Prostate gland (tissue), 2 donors: ENCODE measurements at regions not wholly inside any gene's neighbourhood (a gene's known extent, or its start where the extent isn't known, plus 50 kb on each side); places are given as distances from the start of the nearest gene placed in this dataset.

Experiments
- DNase-seq: peaks from one replicate; pipeline ENCODE4 v3.0.0-alpha.2; 2019; ENCODE audit warnings: low spot score
- H3K27ac ChIP-seq, 2 donors: fragments of 200-600 bp; sonication (generic); 2 replicates each; pipeline ENCODE4 v1.5.1; 2017 to 2019
- H3K27me3 ChIP-seq: fragments of 200-600 bp; sonication (generic); replicated peaks from 2 replicates; pipeline ENCODE4 v1.5.1; 2019; ENCODE audit not compliant: insufficient read depth
- H3K36me3 ChIP-seq, 2 donors: fragments of 200-600 bp; sonication (generic); 1 replicate in 1 of 2; 2 replicates in 1 of 2; pipeline versions ENCODE4 v1.5.1 to v1.8.1; 2017 to 2019
- H3K4me1 ChIP-seq: fragments of 200-600 bp; sonication (generic); replicated peaks from 2 replicates; pipeline ENCODE4 v1.5.1; 2019
- H3K4me3 ChIP-seq, 2 donors: fragments of 200-600 bp; sonication (generic); 2 replicates each; pipeline ENCODE4 v1.5.1; 2017 to 2019
- H3K9me3 ChIP-seq: fragments of 200-600 bp; sonication (generic); 2 replicates; pipeline ENCODE4 v1.5.1; 2017
- POLR2A ChIP-seq: fragments of 450-650 bp; IDR thresholded peaks from one replicate; pipeline ENCODE4 v1.6.1; 2016; ENCODE audit warnings: antibody characterized with exemption, mild to moderate bottlenecking
- POLR2AphosphoS5 ChIP-seq: sonication (generic); formaldehyde crosslinking; IDR thresholded peaks from one replicate; pipeline ENCODE4 v1.6.1; 2017; ENCODE audit warnings: antibody characterized with exemption
- WGBS: methylation state at CpG from one replicate; pipeline ENCODE4 v1.1.5; 2018; 5-methylcytosine and 5-hydroxymethylcytosine counted together
- intact Hi-C: fragments of 100-400 bp; cut with DNase I; formaldehyde crosslinking; loops from one replicate; pipeline ENCODE4 v1.14.2; 2022
- TF ChIP-seq, protein P1 (sequence below), 4 experiments: fragments of 200-600 bp in 2 of 4; fragments of 450-650 bp in 2 of 4; sonication (generic) in 2 of 4; IDR thresholded peaks; 1 replicate in 3 of 4; 2 replicates in 1 of 4; pipeline ENCODE4 v1.5.1; 2016 to 2019; ENCODE audit warnings: antibody characterized with exemption in 4 of 4, mild to moderate bottlenecking in 2 of 4, moderate library complexity in 2 of 4

DNA sequence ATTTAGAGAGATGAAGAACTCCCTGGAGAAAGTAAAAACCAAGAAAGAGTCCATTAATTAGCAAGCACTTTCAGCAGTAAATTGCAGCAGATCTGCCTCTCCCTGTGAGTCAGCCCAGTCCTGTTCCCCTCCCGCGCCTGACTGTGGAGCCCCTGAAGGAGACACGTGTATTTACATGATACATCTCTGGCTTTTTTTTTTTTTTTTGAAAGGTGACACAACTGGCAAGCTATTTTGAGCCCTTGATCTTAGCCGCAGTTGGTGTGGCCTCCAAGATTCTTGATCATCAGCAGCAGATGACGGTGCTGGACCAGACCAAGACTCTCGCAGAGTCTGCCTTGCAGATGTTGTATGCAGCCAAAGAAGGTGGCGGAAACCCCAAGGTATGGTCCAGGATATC is 271.8 kb upstream of the TPM1 start:
- no peak for DNase-seq
- TF ChIP-seq POLR2A (no peak), POLR2AphosphoS5 (no peak)
- TF ChIP-seq, protein P1, sequence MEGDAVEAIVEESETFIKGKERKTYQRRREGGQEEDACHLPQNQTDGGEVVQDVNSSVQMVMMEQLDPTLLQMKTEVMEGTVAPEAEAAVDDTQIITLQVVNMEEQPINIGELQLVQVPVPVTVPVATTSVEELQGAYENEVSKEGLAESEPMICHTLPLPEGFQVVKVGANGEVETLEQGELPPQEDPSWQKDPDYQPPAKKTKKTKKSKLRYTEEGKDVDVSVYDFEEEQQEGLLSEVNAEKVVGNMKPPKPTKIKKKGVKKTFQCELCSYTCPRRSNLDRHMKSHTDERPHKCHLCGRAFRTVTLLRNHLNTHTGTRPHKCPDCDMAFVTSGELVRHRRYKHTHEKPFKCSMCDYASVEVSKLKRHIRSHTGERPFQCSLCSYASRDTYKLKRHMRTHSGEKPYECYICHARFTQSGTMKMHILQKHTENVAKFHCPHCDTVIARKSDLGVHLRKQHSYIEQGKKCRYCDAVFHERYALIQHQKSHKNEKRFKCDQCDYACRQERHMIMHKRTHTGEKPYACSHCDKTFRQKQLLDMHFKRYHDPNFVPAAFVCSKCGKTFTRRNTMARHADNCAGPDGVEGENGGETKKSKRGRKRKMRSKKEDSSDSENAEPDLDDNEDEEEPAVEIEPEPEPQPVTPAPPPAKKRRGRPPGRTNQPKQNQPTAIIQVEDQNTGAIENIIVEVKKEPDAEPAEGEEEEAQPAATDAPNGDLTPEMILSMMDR (IDR thresholded peaks at IDR 0.05) = no peak
- Histone ChIP-seq H3K4me1 (no peaks in the 10 kb centered on the region), H3K27ac (no peak overlapping the region), H3K9me3 (no peaks in the 10 kb centered on the region), H3K36me3 (no peaks in the 10 kb centered on the region), H3K4me3 (no peak overlapping the region), H3K27me3 (no peaks in the 10 kb centered on the region)
- intact Hi-C loops = no loop called here
- WGBS = 73% methylated on average over 7 of the region's 7 CpGs

DNA sequence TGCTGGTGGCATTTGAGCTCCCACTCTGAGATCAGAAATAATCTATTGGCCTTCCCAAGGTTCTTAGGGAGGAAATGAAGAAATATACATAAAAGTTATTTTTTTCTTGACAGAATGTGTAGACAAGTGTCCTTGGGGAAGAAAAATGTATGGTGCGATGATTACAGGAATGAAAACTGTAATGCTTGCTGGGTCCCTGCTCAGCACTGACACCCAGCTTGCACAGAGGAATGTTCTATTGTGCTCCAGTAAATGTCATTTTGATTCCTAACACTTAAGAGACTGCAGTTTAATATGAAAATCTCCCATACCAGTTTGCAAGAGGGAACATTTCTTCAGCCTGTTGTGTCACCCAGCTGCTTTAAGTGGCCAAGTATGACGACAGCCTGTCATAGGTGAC is 271.3 kb upstream of the TPM1 start:
- no peaks in the 10 kb centered on the region for H3K36me3 ChIP-seq
- intact Hi-C loops = no loop called here
- H3K27me3 ChIP-seq = no peaks in the 10 kb centered on the region
- no peak overlapping the region for H3K27ac ChIP-seq
- no peak for DNase-seq
- TF ChIP-seq, protein P1 (IDR thresholded peaks at IDR 0.05) = no peak
- H3K4me1 ChIP-seq = no peaks in the 10 kb centered on the region
- no peak overlapping the region for H3K4me3 ChIP-seq
- no peaks in the 10 kb centered on the region for H3K9me3 ChIP-seq
- WGBS = 73% methylated on average over 2 of the region's 2 CpGs

DNA sequence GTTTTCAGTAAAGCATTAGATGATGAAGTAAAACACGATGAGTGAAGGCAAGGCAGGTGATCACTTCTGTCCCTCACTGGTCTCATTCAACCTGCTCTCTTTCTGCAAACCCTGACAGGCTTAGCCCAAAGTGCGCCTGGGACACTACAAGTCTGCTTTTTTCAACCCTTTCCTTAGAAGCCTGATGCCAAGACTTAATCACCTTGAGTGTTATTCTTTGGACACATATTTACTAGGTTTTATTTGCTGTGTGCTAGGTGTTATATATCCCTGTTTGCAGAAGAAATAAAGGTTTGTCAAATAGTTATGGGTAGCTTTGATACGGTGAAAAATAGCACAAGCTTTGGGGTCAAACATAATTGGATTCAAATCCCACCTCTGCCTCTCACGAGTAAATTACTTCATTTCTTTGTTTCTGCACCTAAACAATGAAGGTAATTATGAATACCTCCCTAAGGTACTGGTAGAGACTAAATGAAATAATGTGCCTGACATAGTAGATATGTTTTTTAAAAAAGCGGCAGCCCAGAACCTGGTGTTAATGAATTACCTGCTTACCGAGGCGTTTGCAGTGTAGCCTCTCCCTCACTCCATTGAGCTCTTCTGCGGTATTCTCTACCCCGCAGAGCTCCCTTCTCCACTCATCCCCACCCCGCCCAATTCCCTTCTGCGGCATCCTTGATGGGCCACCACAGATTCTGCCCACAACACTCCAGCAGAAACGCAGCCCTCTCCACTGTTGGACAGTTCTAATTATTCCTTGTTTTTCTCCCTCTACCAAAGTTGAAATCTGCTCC is 269.0 kb upstream of the TPM1 start:
- intact Hi-C loops = no loop called here

DNA sequence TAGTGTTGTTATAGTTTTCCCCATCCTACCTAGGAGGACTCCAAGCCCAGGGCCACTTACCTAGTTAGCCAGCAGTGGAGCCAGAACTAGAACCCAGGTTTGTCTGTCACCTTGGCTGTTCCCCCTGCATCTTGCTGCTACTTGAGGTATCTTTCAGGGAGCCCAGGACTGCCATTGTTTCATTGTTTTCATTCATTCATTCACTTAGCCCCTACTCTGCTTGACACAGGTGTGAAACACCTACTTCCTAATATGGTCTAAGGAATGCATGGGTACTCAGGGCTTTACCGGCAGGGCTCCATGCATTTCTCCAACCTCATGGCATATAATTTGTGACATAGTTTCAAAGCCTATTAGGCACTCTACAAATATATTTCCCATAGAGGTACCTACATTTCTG is 266.6 kb upstream of the TPM1 start:
- Histone ChIP-seq H3K4me3 (no peak overlapping the region), H3K27ac (no peak overlapping the region), H3K36me3 (no peaks in the 10 kb centered on the region), H3K27me3 (no peaks in the 10 kb centered on the region), H3K9me3 (no peaks in the 10 kb centered on the region), H3K4me1 (no peaks in the 10 kb centered on the region)
- WGBS = 59% methylated on average over 1 of the region's 1 CpG
- intact Hi-C loops = no loop called here
- TF ChIP-seq, protein P1 (IDR thresholded peaks at IDR 0.05) = no peak
- no peak for TF ChIP-seq POLR2A
- no peak for TF ChIP-seq POLR2AphosphoS5
- no peak for DNase-seq

More for the DNA sequence above, 269.0 kb upstream of the TPM1 start:
- Histone ChIP-seq H3K9me3 (no peaks in the 10 kb centered on the region), H3K27ac (no peak overlapping the region), H3K4me3 (no peak overlapping the region), H3K36me3 (no peaks in the 10 kb centered on the region), H3K4me1 (no peaks in the 10 kb centered on the region), H3K27me3 (no peaks in the 10 kb centered on the region)
- 89% methylated on average over 12 of the region's 12 CpGs for WGBS
- no peak for DNase-seq
- TF ChIP-seq, protein P1 (IDR thresholded peaks at IDR 0.05) = no peak
- TF ChIP-seq POLR2AphosphoS5 (no peak), POLR2A (no peak)

DNA sequence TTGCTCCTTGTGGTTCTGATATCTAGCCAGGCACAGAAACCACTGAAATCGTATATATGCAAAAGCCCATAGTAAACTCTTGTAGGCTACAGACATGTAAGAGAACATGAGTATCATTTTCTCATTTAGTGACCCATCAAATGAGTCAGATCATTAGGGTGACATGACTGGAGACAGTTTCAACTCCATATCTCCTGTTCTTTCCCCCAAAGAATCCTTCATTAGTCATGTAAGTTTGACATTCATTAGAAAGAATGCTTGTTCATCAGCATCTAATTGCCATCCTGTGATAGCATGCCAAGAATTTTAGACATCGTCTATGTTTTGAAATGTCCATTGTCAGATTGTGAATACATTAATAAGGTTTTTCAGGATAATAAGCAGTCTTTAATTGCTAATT is 264.9 kb upstream of the TPM1 start:
- no peak for DNase-seq
- no peaks in the 10 kb centered on the region for H3K36me3 ChIP-seq
- no peak overlapping the region for H3K27ac ChIP-seq
- 67% methylated on average over 2 of the region's 2 CpGs for WGBS
- no peaks in the 10 kb centered on the region for H3K27me3 ChIP-seq
- no peak overlapping the region for H3K4me3 ChIP-seq
- H3K9me3 ChIP-seq = no peaks in the 10 kb centered on the region
- TF ChIP-seq POLR2AphosphoS5 (no peak), POLR2A (no peak)
- TF ChIP-seq, protein P1 (IDR thresholded peaks at IDR 0.05) = no peak
- H3K4me1 ChIP-seq = no peaks in the 10 kb centered on the region
- intact Hi-C loops = no loop called here
